Loucy (cell line): ENCODE measurements at regions not wholly inside any gene's neighbourhood (a gene's known extent, or its start where the extent isn't known, plus 50 kb on each side); places are given as distances from the start of the nearest gene placed in this dataset.

Experiments
- EZH2phosphoT487 ChIP-seq: fragments of 200-600 bp; IDR thresholded peaks from 2 replicates; pipeline ENCODE4 v1.6.1; 2018; ENCODE audit warnings: antibody characterized with exemption, mild to moderate bottlenecking, moderate library complexity, borderline replicate concordance
- TF ChIP-seq, protein P1 (sequence below): fragments of 200-600 bp; sonication (generic); conservative IDR thresholded peaks from 2 replicates; pipeline ENCODE4 v1.5.1; 2014; ENCODE audit warnings: mild to moderate bottlenecking, antibody characterized with exemption, low read length

DNA sequence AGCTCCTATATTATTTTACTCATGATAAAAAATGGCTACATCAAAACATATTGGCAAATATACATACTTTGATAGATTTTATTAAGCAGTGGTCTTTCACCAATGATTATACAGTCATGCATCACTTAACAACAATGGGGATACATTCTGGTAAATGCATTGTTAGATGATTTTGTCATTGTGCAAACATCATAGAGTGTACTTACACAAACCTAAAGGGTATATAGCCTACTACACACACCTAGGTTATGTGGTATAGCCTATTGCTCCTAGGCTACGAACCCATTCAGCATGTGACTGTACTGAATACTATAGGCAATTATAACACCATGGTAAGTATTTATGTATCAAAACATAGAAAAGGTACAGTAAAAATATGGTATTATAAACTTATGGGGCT lies 98.9 kb upstream of the IL6 start:
- TF ChIP-seq, protein P1, sequence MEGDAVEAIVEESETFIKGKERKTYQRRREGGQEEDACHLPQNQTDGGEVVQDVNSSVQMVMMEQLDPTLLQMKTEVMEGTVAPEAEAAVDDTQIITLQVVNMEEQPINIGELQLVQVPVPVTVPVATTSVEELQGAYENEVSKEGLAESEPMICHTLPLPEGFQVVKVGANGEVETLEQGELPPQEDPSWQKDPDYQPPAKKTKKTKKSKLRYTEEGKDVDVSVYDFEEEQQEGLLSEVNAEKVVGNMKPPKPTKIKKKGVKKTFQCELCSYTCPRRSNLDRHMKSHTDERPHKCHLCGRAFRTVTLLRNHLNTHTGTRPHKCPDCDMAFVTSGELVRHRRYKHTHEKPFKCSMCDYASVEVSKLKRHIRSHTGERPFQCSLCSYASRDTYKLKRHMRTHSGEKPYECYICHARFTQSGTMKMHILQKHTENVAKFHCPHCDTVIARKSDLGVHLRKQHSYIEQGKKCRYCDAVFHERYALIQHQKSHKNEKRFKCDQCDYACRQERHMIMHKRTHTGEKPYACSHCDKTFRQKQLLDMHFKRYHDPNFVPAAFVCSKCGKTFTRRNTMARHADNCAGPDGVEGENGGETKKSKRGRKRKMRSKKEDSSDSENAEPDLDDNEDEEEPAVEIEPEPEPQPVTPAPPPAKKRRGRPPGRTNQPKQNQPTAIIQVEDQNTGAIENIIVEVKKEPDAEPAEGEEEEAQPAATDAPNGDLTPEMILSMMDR: no peak
- TF ChIP-seq EZH2phosphoT487: no peak
